ENCODE measurements at regions not wholly inside any gene's neighbourhood (a gene's known extent, or its start where the extent isn't known, plus 50 kb on each side); places are given as distances from the start of the nearest gene placed in this dataset.
"Not testable (repeated sequence)": the region's sequence is repeated elsewhere in the genome, so short reads cannot be mapped to it uniquely, and the experiment has no call there.

- no peak for DNase-seq (ENCODE audit: low read depth)
Observed at GRCh38 chr1:196160066-196160795, 448.0 kb downstream of the KCNT2 start.

GRCh38 chr1:196155586-196155985 lies 452.7 kb downstream of the KCNT2 start:
- DNase-seq (ENCODE audit: low read depth): no peak

GRCh38 chr1:196152975-196153374 lies 455.3 kb downstream of the KCNT2 start:
- no peak for DNase-seq (ENCODE audit: low read depth)

- DNase-seq (ENCODE audit: low read depth): no peak
Observed at GRCh38 chr1:196152086-196152485, 456.2 kb downstream of the KCNT2 start.

GRCh38 chr1:196148367-196148970 lies 459.8 kb downstream of the KCNT2 start:
- no peak for DNase-seq (ENCODE audit: low read depth)

GRCh38 chr1:196147530-196147929 lies 460.7 kb downstream of the KCNT2 start:
- no peak for DNase-seq (ENCODE audit: low read depth)

GRCh38 chr1:196145151-196145550 lies 463.1 kb downstream of the KCNT2 start:
- not testable (repeated sequence) for DNase-seq (ENCODE audit: low read depth)

- no peak for DNase-seq (ENCODE audit: low read depth)
Observed at GRCh38 chr1:196144588-196144987, 463.7 kb downstream of the KCNT2 start.

- DNase-seq (ENCODE audit: low read depth): no peak
Observed at GRCh38 chr1:196143602-196144342, 464.5 kb downstream of the KCNT2 start.

- no peak for DNase-seq (ENCODE audit: low read depth)
Observed at GRCh38 chr1:196142111-196142640, 466.1 kb downstream of the KCNT2 start.

GRCh38 chr1:196136396-196136795 lies 471.8 kb downstream of the KCNT2 start:
- DNase-seq (ENCODE audit: low read depth): no peak

- DNase-seq (ENCODE audit: low read depth): no peak
Observed at GRCh38 chr1:196131691-196132090, 476.5 kb downstream of the KCNT2 start.

- no peak for DNase-seq (ENCODE audit: low read depth)
Observed at GRCh38 chr1:196128835-196129234, 479.4 kb downstream of the KCNT2 start.

GRCh38 chr1:196121181-196121580 lies 487.1 kb downstream of the KCNT2 start:
- no peak for DNase-seq (ENCODE audit: low read depth)

- DNase-seq (ENCODE audit: low read depth): no peak
Observed at GRCh38 chr1:196115646-196116045, 492.6 kb downstream of the KCNT2 start.

- no peak for DNase-seq (ENCODE audit: low read depth)
Observed at GRCh38 chr1:196114193-196114592, 494.0 kb downstream of the KCNT2 start.

GRCh38 chr1:196108990-196109389 lies 499.2 kb downstream of the KCNT2 start:
- DNase-seq (ENCODE audit: low read depth): not testable (repeated sequence)

GRCh38 chr1:196105901-196106300 lies 502.3 kb downstream of the KCNT2 start:
- no peak for DNase-seq (ENCODE audit: low read depth)

- DNase-seq (ENCODE audit: low read depth): no peak
Observed at GRCh38 chr1:196102826-196103225, 505.4 kb downstream of the KCNT2 start.

- no peak for DNase-seq (ENCODE audit: low read depth)
Observed at GRCh38 chr1:196098000-196098399, 510.2 kb downstream of the KCNT2 start.

- DNase-seq (ENCODE audit: low read depth): no peak
Observed at GRCh38 chr1:196094821-196095220, 513.4 kb downstream of the KCNT2 start.

GRCh38 chr1:196091397-196092135 lies 516.7 kb downstream of the KCNT2 start:
- no peak for DNase-seq (ENCODE audit: low read depth)

Data from stimulated activated CD8-positive, alpha-beta memory T cell treated with anti-CD3 and anti-CD28 coated beads, Interleukin-15, amount 100 ng/mL, for 1 hour (primary cell).